ENCODE measurements at regions not wholly inside any gene's neighbourhood (a gene's known extent, or its start where the extent isn't known, plus 50 kb on each side); places are given as distances from the start of the nearest gene placed in this dataset.
"Not testable (repeated sequence)": the region's sequence is repeated elsewhere in the genome, so short reads cannot be mapped to it uniquely, and the experiment has no call there.

- peak; percentile 45 for DNase-seq (ENCODE audit: low spot score)
These were observed 229.7 kb upstream of the PIK3R1 start for GRCh38 chr5:67985686-67986387.

DNA sequence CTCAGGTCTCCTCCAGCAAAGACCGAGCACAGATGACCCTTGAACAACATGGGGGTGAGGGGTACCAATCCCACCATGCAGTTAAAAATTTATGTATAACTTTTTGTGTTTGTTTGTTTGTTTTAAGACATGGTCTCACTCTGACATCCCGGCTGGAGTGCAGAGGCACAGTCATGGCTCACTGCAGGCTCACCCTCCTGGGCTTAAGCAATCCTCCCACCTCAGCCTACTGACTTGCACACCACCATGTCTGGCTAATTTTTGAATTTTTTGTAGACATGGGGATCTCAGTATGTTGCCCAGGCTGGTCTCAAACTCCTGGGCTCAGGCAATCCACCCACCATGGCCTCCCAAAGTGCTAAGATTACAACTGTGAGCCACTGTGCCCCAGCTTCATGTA is 231.0 kb upstream of the PIK3R1 start:
- no peak for DNase-seq (ENCODE audit: low spot score)

DNA sequence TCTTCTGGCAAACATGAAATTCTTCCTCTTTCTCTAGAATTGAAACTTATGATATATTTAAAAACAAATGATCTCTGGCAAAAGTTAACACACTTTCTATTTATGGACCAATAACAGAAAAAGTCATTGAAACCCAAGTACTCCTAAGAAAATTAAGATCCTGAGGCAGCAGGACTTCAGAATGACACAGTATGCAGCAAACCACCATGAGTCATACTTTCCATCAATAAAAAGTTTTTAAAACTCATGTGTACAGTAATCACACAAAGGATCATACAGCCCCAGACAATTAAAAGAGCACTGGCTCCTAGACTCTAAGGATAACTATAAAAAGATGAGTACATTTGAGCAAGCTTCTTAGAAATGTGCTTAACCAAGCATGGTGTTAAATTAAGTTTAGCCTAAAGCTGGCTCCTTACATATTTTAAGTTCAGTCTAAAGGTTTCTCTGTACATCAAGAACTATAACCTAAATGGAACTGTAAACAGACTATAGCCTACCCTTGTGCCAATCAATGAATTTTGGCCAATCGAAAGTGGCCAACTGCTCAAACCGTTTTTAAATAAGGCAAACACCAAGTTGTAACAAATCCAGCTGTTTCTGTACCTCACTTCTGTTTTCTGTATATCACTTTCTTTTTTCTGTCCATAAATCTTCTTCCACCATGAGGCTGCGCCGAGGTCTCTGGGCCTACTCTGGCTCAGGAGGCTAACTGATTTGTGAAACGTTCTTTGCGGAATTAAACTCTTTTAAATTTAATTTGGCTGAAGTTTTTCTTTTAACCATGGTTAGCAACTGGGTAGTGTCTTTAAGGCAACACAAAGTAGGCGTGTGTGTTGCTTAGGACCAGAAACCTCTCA is 232.1 kb upstream of the PIK3R1 start:
- peak; percentile 29 for DNase-seq (ENCODE audit: low spot score)

DNA sequence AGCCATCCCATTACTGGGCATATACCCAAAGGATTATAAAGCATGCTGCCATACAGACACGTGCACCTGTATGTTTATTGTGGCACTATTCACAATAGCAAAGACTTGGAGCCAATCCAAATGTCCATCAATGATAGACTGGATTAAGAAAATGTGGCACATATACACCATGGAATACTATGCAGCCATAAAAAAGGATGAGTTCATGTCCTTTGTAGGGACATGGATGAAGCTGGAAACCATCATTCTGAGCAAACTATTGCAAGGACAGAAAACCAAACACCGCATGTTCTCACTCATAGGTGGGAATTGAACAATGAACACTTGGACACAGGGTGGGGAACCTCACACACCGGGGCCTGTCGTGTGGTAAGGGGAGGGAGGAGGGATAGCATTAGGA is 233.4 kb upstream of the PIK3R1 start:
- DNase-seq (ENCODE audit: low spot score) = not testable (repeated sequence)

DNA sequence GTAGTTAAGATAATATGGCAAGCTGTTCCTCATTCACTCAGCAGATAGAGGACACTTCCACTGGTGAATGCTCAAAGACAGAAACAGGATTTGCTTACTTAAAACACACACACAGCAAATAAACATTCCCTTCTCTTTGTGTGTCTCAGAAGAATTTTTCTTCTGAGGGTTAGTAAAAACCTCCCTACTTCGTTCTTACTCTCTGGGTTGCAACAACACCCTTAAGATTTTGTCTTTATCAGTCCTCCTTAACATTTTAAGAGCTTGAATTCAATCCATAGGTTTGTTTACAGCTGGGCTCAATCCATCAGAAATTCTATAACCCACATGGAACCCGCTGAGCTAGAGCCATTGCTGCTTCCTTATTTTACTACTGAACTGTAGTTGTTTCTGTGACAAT is 237.4 kb upstream of the PIK3R1 start:
- DNase-seq (ENCODE audit: low spot score) = peak; percentile 18

GRCh38 chr5:67976891-67977601 is 238.5 kb upstream of the PIK3R1 start:
- DNase-seq (ENCODE audit: low spot score) = peak; percentile 21

DNA sequence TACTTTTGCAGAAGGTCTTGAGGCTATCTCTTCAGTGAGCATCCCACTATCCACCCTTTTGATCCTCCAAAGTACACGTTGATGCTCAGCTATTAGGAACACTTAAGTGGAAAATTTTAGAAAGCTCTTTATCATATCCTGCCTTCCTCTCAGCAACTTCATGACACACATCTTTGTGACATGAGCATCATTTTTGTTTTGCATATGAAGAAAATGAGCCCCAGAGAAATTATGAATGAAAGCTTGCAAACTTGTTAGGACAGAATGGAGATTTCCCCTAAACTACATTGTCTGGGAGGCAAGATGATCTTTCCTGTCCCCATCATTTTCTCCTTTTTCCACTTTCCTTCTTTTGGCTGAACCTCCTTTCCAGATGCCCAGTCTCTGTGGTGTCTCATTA is 239.4 kb upstream of the PIK3R1 start:
- peak; percentile 62 for DNase-seq (ENCODE audit: low spot score)

DNA sequence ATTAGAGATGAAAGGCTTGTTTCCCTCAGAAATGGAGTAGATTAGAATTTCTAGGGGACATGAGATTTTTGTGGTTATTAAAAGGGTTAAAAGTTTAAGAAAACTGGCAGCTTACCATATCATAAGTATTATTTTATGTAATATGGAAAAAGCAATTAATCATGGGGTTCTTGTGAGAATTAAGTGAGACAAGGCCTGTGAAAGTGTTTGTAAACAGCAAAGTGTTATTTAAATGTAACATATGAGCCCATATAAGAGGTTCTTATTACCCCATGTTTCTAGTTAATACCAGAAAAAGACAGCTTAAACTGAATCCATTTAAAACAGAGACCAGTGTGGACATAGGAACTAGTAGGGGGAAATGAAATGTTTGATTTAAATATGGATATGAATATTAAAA is 241.1 kb upstream of the PIK3R1 start:
- no peak for DNase-seq (ENCODE audit: low spot score)

DNA sequence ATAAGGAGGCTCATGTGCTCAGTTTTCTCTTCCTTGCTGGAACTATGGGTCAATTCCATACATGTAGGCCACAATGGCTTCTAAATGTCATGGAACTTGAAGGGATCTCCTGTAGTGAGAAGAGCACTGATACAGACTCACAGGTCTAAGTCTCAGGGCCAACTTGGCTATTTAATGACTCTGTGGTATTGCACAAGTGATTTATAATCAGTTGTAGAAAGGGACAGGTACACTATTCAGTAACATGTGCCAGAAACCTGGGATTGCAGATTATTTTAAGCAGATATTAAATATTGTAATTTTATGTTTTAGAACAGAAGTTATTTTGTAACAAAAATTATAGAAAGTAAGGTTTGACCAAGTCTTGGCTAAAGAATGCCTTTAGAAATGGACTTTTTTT is 241.5 kb upstream of the PIK3R1 start:
- DNase-seq (ENCODE audit: low spot score) = no peak

DNA sequence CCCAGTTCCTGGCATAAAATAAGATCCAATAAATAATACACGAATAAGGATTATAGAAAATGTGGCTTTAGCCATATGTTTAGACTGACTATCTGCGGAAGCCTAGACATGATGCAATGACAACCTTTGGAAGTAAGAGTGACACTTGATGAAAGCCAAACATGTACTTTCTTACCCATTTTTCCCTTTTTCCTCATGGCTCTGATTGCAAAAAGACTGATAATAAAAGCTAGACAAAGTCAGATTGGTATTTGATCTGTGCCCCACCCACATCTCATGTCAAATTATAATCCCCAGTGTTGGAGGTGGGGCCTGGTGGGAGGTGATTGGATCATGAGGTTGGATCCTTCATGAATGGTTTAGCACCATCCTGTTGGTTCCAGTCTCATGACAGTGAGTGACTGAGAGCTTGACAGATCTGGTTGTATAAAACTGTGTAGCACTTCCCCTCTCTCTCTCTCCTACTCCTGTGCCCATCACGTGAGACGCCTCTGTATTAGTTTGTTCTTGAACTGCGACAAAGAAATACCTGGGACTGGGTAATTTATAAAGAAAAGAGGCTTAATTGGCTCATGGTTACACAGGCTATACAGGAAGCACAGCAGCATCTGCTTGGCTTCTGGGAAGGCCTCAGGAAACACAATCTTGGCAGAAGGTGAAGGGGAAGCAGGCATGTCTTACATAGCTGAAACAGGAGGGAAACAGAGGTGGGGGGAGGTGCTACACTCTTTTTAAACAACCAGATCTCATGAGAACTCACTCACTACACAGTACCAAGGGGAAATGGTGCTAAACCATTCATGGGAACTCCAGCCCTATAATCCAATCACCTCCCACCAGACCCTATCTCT is 243.4 kb upstream of the PIK3R1 start:
- peak; percentile 51 for DNase-seq (ENCODE audit: low spot score)

- DNase-seq (ENCODE audit: low spot score) = peak; percentile 91
These were observed 244.2 kb upstream of the PIK3R1 start for GRCh38 chr5:67971223-67971830.

DNA sequence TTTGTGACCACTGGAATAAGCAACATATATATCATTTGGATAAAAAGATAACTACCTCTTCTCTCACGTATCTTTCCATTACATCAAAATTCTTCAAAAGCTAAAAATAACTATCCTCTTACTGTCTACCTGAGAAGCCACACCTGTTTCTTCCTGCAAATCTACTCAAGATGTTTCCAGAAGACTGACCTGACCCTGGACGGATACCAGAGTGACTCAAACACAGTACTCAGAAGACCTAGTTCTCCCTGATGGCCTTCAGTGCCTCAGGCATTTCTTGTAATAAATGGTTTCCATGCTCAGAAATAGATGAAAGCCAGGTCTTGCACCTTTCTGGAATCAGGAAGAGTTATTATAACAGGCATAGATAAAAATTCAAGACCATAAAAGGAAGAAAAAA is 245.9 kb upstream of the PIK3R1 start:
- peak; percentile 64 for DNase-seq (ENCODE audit: low spot score)

- DNase-seq (ENCODE audit: low spot score) = no peak
These were observed 246.4 kb upstream of the PIK3R1 start for GRCh38 chr5:67969176-67969575.

- no peak for DNase-seq (ENCODE audit: low spot score)
These were observed 248.8 kb upstream of the PIK3R1 start for GRCh38 chr5:67966712-67967111.

GRCh38 chr5:67964619-67965018 is 250.9 kb upstream of the PIK3R1 start:
- DNase-seq (ENCODE audit: low spot score) = no peak

DNA sequence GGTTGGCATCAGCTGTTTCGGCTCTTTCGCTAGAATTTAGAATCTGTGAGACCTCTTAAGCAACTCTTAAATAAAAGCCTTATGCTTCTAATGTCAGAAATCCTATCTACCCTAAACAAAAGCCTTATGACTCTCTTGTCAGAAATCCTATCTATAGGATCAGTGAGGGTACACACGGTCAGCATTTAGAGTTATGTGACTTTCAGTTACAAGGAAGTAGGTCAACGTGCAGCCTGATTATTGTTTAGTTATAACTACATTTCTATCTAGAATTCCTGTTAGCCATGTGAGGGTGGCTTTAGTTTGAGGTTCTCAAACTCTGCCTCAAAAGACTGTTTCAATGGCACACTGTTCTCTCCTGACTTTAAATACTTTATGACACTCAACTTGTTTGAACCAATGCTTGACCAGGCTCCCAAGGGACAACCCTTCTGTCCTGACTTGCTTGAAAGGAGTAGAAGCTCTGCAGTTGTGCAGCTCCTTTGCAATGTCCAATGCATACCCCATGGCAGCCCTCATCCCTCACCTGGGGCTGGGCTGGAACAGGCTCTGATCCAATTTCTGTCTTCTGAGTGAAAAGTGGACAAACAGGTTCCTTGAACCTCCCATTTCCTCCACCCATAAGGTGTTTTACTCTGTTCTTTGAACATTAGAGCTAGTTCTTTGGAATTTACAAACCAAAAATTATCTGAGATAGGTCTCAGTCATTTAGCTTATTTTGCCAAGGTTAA is 251.6 kb upstream of the PIK3R1 start:
- DNase-seq (ENCODE audit: low spot score) = no peak

DNA sequence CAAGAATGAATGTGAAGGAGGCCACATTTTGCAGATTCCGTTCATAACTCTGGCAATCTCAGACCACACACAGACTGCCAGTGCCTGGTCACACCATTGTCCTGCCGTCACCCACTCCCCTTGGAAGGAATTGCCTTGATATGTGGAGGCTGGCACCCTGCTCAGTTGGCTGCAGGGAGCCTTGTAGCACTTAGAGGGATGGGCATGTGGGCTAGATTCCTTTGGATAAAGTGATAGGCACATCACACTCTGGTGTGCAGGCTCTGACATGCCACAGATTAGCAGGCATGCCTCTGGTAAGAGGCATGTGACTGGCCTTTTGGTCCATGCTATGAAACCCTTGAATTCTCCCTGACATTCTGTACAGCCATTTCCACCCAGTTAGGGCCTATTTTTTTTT is 254.6 kb upstream of the PIK3R1 start:
- DNase-seq (ENCODE audit: low spot score) = no peak

DNA sequence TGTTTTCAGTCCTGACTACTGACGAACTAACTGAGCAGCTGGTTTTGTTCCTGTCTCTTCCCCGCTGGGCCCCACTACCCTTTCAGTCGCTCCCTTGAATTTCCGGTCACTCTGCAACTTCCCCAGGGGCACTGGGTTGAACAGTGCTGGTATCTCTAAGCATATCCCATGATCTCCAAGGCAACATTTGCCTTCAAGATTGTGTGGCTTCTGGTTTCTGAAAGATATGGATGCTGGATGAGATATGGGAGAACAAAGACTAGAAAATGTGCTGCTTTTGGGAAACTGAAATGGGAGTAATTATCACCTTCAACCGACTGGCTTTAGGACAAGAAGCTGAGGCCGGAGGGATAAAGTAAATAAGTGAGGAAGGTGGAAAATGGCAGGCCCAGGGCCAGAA is 258.2 kb upstream of the PIK3R1 start:
- DNase-seq (ENCODE audit: low spot score) = no peak

- DNase-seq (ENCODE audit: low spot score) = no peak
These were observed 261.2 kb upstream of the PIK3R1 start for GRCh38 chr5:67954351-67954750.

- no peak for DNase-seq (ENCODE audit: low spot score)
These were observed 273.1 kb upstream of the PIK3R1 start for GRCh38 chr5:67942421-67942820.

Data from umbilical cord (tissue), 1 donor.